Natural killer cell (primary cell): ENCODE measurements at regions not wholly inside any gene's neighbourhood (a gene's known extent, or its start where the extent isn't known, plus 50 kb on each side); places are given as distances from the start of the nearest gene placed in this dataset.

Source experiments
- ATAC-seq, 3 donors: fragments of 150-1000 bp in 2 of 3; fragments of 200-7000 bp in 1 of 3; cut with Tn5 transposase; 1 replicate in 1 of 3; 2 replicates in 2 of 3; pipeline ENCODE4 v1.10.0; 2021; ENCODE audit warnings: mild to moderate bottlenecking in 2 of 3, moderate library complexity in 2 of 3
- DNase-seq, 2 donors: peaks; one replicate each; pipeline versions ENCODE4 v3.0.0 to v3.0.0-alpha.2; 2013 to 2021; ENCODE audit warnings: mixed read lengths in 1 of 2
- H3K27ac ChIP-seq: one replicate; pipeline ENCODE4 v1.5.1; 2013; ENCODE audit warnings: mild to moderate bottlenecking, low read length
- H3K27me3 ChIP-seq: one replicate; pipeline ENCODE4 v1.6.1; 2013; ENCODE audit warnings: low read length; ENCODE audit not compliant: control insufficient read depth, insufficient read depth
- H3K36me3 ChIP-seq: one replicate; pipeline ENCODE4 v1.6.1; 2013; ENCODE audit warnings: low read length; ENCODE audit not compliant: control insufficient read depth, insufficient read depth
- H3K4me1 ChIP-seq: one replicate; pipeline ENCODE4 v1.6.1; 2013; ENCODE audit warnings: low read length; ENCODE audit not compliant: control insufficient read depth, insufficient read depth
- H3K4me3 ChIP-seq: one replicate; pipeline ENCODE4 v1.5.1; 2013; ENCODE audit warnings: low read length
- H3K9me3 ChIP-seq: one replicate; pipeline ENCODE4 v1.6.1; 2013; ENCODE audit warnings: low read length; ENCODE audit not compliant: control insufficient read depth, insufficient read depth
- H3K27ac Mint-ChIP-seq, 2 donors: one replicate each; pipeline ENCODE4 v1.8.0; 2022; ENCODE audit warnings: mild to moderate bottlenecking in 2 of 2, mixed read lengths in 2 of 2, moderate library complexity in 1 of 2
- H3K27me3 Mint-ChIP-seq, 2 donors: one replicate each; pipeline ENCODE4 v1.8.0; 2022; ENCODE audit warnings: low read depth in 2 of 2, mixed read lengths in 2 of 2
- H3K36me3 Mint-ChIP-seq: one replicate; pipeline ENCODE4 v1.8.0; 2022; ENCODE audit warnings: mixed read lengths
- H3K4me1 Mint-ChIP-seq, 2 donors: one replicate each; pipeline ENCODE4 v1.8.0; 2022; ENCODE audit warnings: mixed read lengths in 2 of 2
- H3K4me3 Mint-ChIP-seq: one replicate; pipeline ENCODE4 v1.8.0; 2022; ENCODE audit warnings: mild to moderate bottlenecking, moderate library complexity, mixed read lengths
- H3K9me3 Mint-ChIP-seq, 2 donors: one replicate each; pipeline ENCODE4 v1.8.0; 2022; ENCODE audit warnings: mixed read lengths in 2 of 2
- CTCF ChIP-seq: fragments of 200-600 bp; IDR thresholded peaks from one replicate; pipeline ENCODE4 v1.8.0; 2022; ENCODE audit warnings: antibody characterized with exemption
- WGBS: methylation state at CpG from one replicate; pipeline ENCODE4 v1.1.7; 2013; ENCODE audit warnings: missing lambda C conversion rate; ENCODE audit not compliant: insufficient coverage; 5-methylcytosine and 5-hydroxymethylcytosine counted together
- intact Hi-C: fragments of 100-400 bp; cut with micrococcal nuclease; formaldehyde crosslinking; loops from one replicate; pipeline ENCODE4 v1.14.2; 2022

- DNase-seq (no peak), ATAC-seq (no peak)
- Mint-ChIP-seq H3K4me3 (no peak overlapping the region), H3K27ac (peak overlapping the region in 1 of 2 donors; percentile 68), H3K36me3 (no peaks in the 10 kb centered on the region), H3K9me3 (no peaks in the 10 kb centered on the region), H3K27me3 (no peaks in the 10 kb centered on the region), H3K4me1 (peaks cover 29 to 41% of the 10 kb centered on the region in 2 donors)
- Histone ChIP-seq H3K27ac (no peak overlapping the region), H3K36me3 (no peaks in the 10 kb centered on the region), H3K4me1 (peaks cover 13% of the 10 kb centered on the region), H3K4me3 (no peak overlapping the region), H3K27me3 (no peaks in the 10 kb centered on the region), H3K9me3 (no peaks in the 10 kb centered on the region)
- intact Hi-C loops = no loop called here
- 100% methylated on average over 2 of the region's 2 CpGs for WGBS
- no peak for TF ChIP-seq CTCF
Observed at GRCh38 chr12:107353312-107353711, 260.0 kb upstream of the CRY1 start.

- Mint-ChIP-seq H3K4me1 (peaks cover 26 to 38% of the 10 kb centered on the region in 2 donors), H3K27ac (no peak overlapping the region), H3K4me3 (no peak overlapping the region), H3K9me3 (no peaks in the 10 kb centered on the region), H3K36me3 (no peaks in the 10 kb centered on the region), H3K27me3 (no peaks in the 10 kb centered on the region)
- 74% methylated on average over 10 of the region's 10 CpGs for WGBS
- ATAC-seq (no peak), DNase-seq (no peak)
- Histone ChIP-seq H3K36me3 (no peaks in the 10 kb centered on the region), H3K4me1 (peaks cover 13% of the 10 kb centered on the region), H3K9me3 (no peaks in the 10 kb centered on the region), H3K27ac (no peak overlapping the region), H3K4me3 (no peak overlapping the region), H3K27me3 (no peaks in the 10 kb centered on the region)
- intact Hi-C loops = no loop called here
- TF ChIP-seq CTCF = no peak
Observed at GRCh38 chr12:107355004-107355565, 261.7 kb upstream of the CRY1 start.

GRCh38 chr12:107355612-107356011, 262.3 kb upstream of the CRY1 start:
- ATAC-seq (no peak), DNase-seq (no peak)
- Mint-ChIP-seq H3K9me3 (no peaks in the 10 kb centered on the region), H3K27me3 (no peaks in the 10 kb centered on the region), H3K4me3 (no peak overlapping the region), H3K27ac (no peak overlapping the region), H3K36me3 (no peaks in the 10 kb centered on the region), H3K4me1 (peaks cover 26 to 38% of the 10 kb centered on the region in 2 donors)
- intact Hi-C loops = no loop called here
- Histone ChIP-seq H3K27ac (no peak overlapping the region), H3K9me3 (no peaks in the 10 kb centered on the region), H3K27me3 (no peaks in the 10 kb centered on the region), H3K4me1 (peaks cover 13% of the 10 kb centered on the region), H3K4me3 (no peak overlapping the region), H3K36me3 (no peaks in the 10 kb centered on the region)
- 75% methylated on average over 1 of the region's 1 CpG for WGBS
- TF ChIP-seq CTCF = no peak

- Mint-ChIP-seq H3K36me3 (no peaks in the 10 kb centered on the region), H3K4me1 (peaks cover 26 to 38% of the 10 kb centered on the region in 2 donors), H3K27ac (no peak overlapping the region), H3K9me3 (no peaks in the 10 kb centered on the region), H3K27me3 (no peaks in the 10 kb centered on the region), H3K4me3 (no peak overlapping the region)
- no peak for DNase-seq
- no peak overlapping the region for H3K27ac ChIP-seq
- ATAC-seq = no peak
- intact Hi-C loops = no loop called here
- WGBS = 93% methylated on average over 7 of the region's 7 CpGs
- H3K4me3 ChIP-seq = no peak overlapping the region
- TF ChIP-seq CTCF = no peak
- no peaks in the 10 kb centered on the region for H3K27me3 ChIP-seq
- no peaks in the 10 kb centered on the region for H3K36me3 ChIP-seq
- no peaks in the 10 kb centered on the region for H3K9me3 ChIP-seq
- H3K4me1 ChIP-seq = peaks cover 13% of the 10 kb centered on the region
Observed at GRCh38 chr12:107356266-107356936, 263.1 kb upstream of the CRY1 start.
